OCI-LY1 (cell line): ENCODE measurements at regions not wholly inside any gene's neighbourhood (a gene's known extent, or its start where the extent isn't known, plus 50 kb on each side); places are given as distances from the start of the nearest gene placed in this dataset.

Source experiments
- CTCF ChIP-seq: fragments of 200-600 bp; sonication (generic), shearing (Covaris generic); IDR thresholded peaks from 2 replicates; pipeline ENCODE4 v1.5.1; 2017; ENCODE audit warnings: mild to moderate bottlenecking, antibody characterized with exemption, low read length, moderate library complexity, mixed read lengths
- EZH2 ChIP-seq: fragments of 200-600 bp; sonication (generic), shearing (Covaris generic); IDR thresholded peaks from 2 replicates; pipeline ENCODE4 v1.8.0; 2017; ENCODE audit warnings: borderline replicate concordance, mixed run types, mild to moderate bottlenecking, antibody characterized with exemption, low read length, moderate library complexity, mixed read lengths

GRCh38 chr16:54746596-54746995 is 184.1 kb upstream of the IRX5 start:
- TF ChIP-seq CTCF: no peak
- no peak for TF ChIP-seq EZH2
